ENCODE measurements at regions not wholly inside any gene's neighbourhood (a gene's known extent, or its start where the extent isn't known, plus 50 kb on each side); places are given as distances from the start of the nearest gene placed in this dataset.

GRCh38 chr1:82348487-82348886, 547.8 kb downstream of the ADGRL2 start:
- H3K27me3 ChIP-seq = no peaks in the 10 kb centered on the region
- H3K36me3 ChIP-seq = no peaks in the 10 kb centered on the region
- ATAC-seq = no peak
- H3K9me3 ChIP-seq = no peaks in the 10 kb centered on the region
- H3K4me3 ChIP-seq = no peak overlapping the region
- WGBS (ENCODE audit: insufficient coverage, low coverage, low lambda C conversion rate, missing lambda C conversion rate) = 83% methylated on average over 2 of the region's 2 CpGs
- TF ChIP-seq POLR2A (IDR thresholded peaks at IDR 0.05) (no peak), CTCF (IDR thresholded peaks at IDR 0.05) (no peak)
- intact Hi-C loops (cut with DNase I) = no loop called here
- no peak for DNase-seq
- no peak overlapping the region for H3K27ac ChIP-seq
- peaks cover 0 to 3% (median 0%) of the 10 kb centered on the region in 4 donors for H3K4me1 ChIP-seq

DNA sequence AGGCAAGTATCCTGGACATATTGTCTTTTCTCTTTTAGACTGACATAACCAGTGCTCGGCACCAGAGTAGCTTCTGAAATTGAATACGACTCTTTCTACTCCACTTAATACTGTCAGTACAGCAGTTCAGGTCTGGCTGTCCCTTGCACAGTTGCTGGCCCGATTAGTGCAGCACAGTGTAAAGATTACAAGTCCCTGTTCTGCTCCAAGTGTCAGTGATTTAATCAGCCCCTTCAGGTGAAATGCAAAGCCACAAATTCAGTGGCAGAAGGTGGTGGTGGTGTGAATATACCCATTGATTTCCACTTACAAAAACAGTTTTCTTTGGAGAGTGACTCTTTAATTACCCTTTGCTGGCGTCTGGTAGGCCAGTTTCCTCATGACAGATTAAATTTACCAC, 545.4 kb downstream of the ADGRL2 start:
- peaks cover 0 to 6% (median 0%) of the 10 kb centered on the region in 4 donors for H3K4me1 ChIP-seq
- no peaks in the 10 kb centered on the region for H3K9me3 ChIP-seq
- no peaks in the 10 kb centered on the region for H3K27me3 ChIP-seq
- no peak overlapping the region for H3K27ac ChIP-seq
- H3K4me3 ChIP-seq = no peak overlapping the region
- WGBS (ENCODE audit: insufficient coverage, low coverage, low lambda C conversion rate, missing lambda C conversion rate) = 78% methylated on average over 4 of the region's 4 CpGs
- DNase-seq (no peak), ATAC-seq (no peak)
- H3K36me3 ChIP-seq = no peaks in the 10 kb centered on the region
- intact Hi-C loops (cut with DNase I) = no loop called here
- no peak for TF ChIP-seq POLR2A (IDR thresholded peaks at IDR 0.05)
- TF ChIP-seq CTCF (IDR thresholded peaks at IDR 0.05) = no peak

- DNase-seq (no peak), ATAC-seq (peak in 3 of 4 donors; percentile 59 to 87 (median 73))
- Histone ChIP-seq H3K4me3 (no peak overlapping the region), H3K27ac (no peak overlapping the region), H3K27me3 (no peaks in the 10 kb centered on the region), H3K9me3 (no peaks in the 10 kb centered on the region), H3K36me3 (no peaks in the 10 kb centered on the region), H3K4me1 (peaks cover 0 to 10% (median 0%) of the 10 kb centered on the region in 4 donors)
- intact Hi-C loops (cut with DNase I) = no loop called here
- TF ChIP-seq POLR2A (IDR thresholded peaks at IDR 0.05) (no peak), CTCF (IDR thresholded peaks at IDR 0.05) (no peak)
- 55% methylated on average over 2 of the region's 2 CpGs for WGBS (ENCODE audit: insufficient coverage, low coverage, low lambda C conversion rate, missing lambda C conversion rate)
Observed at GRCh38 chr1:82343381-82343780, 542.6 kb downstream of the ADGRL2 start.

DNA sequence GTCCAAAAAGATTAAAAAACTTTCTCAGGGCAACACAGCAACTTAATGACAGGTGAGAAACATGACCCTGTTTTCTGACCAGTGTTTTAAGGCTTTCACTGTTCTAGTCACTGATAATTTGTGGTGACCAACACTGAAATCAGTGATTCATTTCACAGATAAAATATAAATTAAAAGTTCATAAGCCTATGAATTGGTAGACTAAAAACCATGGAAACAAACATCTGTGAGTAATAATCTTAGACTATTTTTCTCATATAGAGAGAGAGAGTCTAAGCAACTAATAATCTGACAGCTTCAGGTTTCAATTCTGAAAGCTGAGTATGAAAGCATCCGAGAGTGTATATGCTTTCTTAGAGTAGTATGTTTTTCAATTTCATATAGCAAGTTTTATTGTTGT, 536.9 kb downstream of the ADGRL2 start:
- peaks cover 0 to 4% (median 0%) of the 10 kb centered on the region in 4 donors for H3K4me1 ChIP-seq
- no peak for ATAC-seq
- 70% methylated on average over 1 of the region's 1 CpG for WGBS (ENCODE audit: insufficient coverage, low coverage, low lambda C conversion rate, missing lambda C conversion rate)
- H3K27ac ChIP-seq = no peak overlapping the region
- DNase-seq = no peak
- no peaks in the 10 kb centered on the region for H3K36me3 ChIP-seq
- TF ChIP-seq POLR2A (IDR thresholded peaks at IDR 0.05) (no peak), CTCF (IDR thresholded peaks at IDR 0.05) (no peak)
- intact Hi-C loops (cut with DNase I) = no loop called here
- no peak overlapping the region for H3K4me3 ChIP-seq
- no peaks in the 10 kb centered on the region for H3K9me3 ChIP-seq
- no peaks in the 10 kb centered on the region for H3K27me3 ChIP-seq

DNA sequence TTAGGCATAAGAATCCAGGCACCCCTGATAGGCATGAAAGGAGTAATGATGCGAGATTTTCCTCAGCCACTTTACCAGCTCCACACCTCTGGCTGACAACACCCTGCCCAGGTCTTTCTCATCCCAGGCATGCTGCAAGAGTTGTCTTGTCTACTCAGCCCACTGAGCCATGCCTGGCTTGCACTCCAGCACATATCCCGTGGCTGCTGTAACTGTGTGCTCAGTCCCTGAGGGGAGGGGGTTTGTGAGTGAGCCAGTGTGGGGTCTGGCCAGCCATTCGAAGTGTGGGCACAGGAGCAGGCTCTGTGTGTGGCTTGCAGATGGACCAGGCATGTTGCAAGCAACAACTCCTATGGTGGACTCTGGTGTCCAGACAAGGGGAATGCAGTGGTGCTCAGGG, 529.6 kb downstream of the ADGRL2 start:
- H3K9me3 ChIP-seq = no peaks in the 10 kb centered on the region
- WGBS (ENCODE audit: insufficient coverage, low coverage, low lambda C conversion rate, missing lambda C conversion rate) = 80% methylated on average over 1 of the region's 3 CpGs
- DNase-seq (no peak), ATAC-seq (no peak)
- H3K4me3 ChIP-seq = no peak overlapping the region
- intact Hi-C loops (cut with DNase I) = no loop called here
- no peaks in the 10 kb centered on the region for H3K36me3 ChIP-seq
- no peaks in the 10 kb centered on the region for H3K27me3 ChIP-seq
- TF ChIP-seq POLR2A (IDR thresholded peaks at IDR 0.05) (no peak), CTCF (IDR thresholded peaks at IDR 0.05) (no peak)
- H3K27ac ChIP-seq = no peak overlapping the region
- H3K4me1 ChIP-seq = no peaks in the 10 kb centered on the region

All from right lobe of liver (tissue), 6 donors.